ENCODE measurements at regions not wholly inside any gene's neighbourhood (a gene's known extent, or its start where the extent isn't known, plus 50 kb on each side); places are given as distances from the start of the nearest gene placed in this dataset.

DNA sequence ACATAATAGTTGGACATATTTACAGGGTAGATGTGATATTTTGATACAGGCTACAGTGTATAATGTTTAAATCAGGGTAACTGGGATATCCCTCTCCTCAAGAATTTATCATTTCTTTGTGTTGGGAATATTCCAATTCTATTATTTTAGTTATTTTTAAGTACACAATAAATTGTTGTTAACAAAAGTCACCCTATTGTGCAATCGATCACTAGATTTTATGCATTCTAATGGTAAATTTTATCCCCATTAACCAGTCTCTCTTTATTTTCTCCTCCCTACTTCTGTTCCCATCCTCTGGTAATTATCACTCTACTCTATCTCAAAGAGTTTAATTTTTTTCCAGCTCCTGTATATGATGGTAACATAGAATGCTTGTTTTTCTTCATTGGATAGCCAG is 1631.9 kb upstream of the PABPC4L start:
- no peak overlapping the region for H3K4me3 Mint-ChIP-seq
- ATAC-seq (no peak), DNase-seq (no peak)
- peaks cover 0 to 12% (median 3%) of the 10 kb centered on the region in 11 donors for H3K9me3 Mint-ChIP-seq
- H3K36me3 Mint-ChIP-seq: no peaks in the 10 kb centered on the region
- ChIA-PET CTCF (no interaction called here), POLR2A (no interaction called here)
- Histone ChIP-seq H3K27me3 (ENCODE audit: control insufficient read depth in 2 of 2, insufficient read depth in 2 of 2, low read length in 2 of 2) (no peaks in the 10 kb centered on the region), H3K4me1 (ENCODE audit: control insufficient read depth in 2 of 2, insufficient read depth in 2 of 2, low read length in 2 of 2) (no peaks in the 10 kb centered on the region), H3K4me3 (ENCODE audit: low read length) (no peak overlapping the region), H3K27ac (ENCODE audit: low read depth, low read length) (no peak overlapping the region), H3K36me3 (ENCODE audit: control insufficient read depth in 2 of 3, insufficient read depth in 3 of 3, low read length in 3 of 3) (no peaks in the 10 kb centered on the region), H3K9me3 (ENCODE audit: control insufficient read depth in 2 of 3, low read length in 3 of 3) (no peaks in the 10 kb centered on the region)
- no peak overlapping the region for H3K27ac Mint-ChIP-seq
- intact Hi-C loops (cut with micrococcal nuclease): no loop called here
- no peaks in the 10 kb centered on the region for H3K27me3 Mint-ChIP-seq
- H3K4me1 Mint-ChIP-seq: no peaks in the 10 kb centered on the region

DNA sequence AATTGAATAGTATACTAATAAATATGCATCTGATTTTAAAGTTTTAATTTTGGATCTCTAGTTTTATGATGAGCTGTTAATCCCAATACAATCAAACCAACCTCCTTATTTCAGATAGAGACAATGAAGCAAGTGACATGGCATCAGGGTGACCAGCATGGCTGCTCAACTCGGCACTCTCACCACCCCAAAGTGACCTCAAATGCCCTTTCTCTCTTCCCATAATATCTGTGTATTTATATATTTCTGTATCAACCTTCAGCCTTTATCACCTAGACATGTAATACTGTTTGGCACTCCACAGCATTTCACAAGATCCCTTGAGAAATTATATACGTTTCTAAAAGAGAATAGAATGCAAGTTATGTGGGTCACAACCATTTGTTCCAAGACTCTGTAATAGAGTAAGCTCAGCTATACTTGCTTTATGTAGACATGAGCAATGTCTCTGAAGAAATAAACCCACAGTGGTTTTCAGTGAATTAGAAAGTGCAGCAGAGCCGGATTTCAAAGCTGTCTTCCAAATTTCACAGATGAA is 1623.2 kb upstream of the PABPC4L start:
- Mint-ChIP-seq H3K4me3 (no peak overlapping the region), H3K27ac (no peak overlapping the region), H3K27me3 (no peaks in the 10 kb centered on the region), H3K4me1 (no peaks in the 10 kb centered on the region), H3K9me3 (peaks cover 0 to 26% (median 4%) of the 10 kb centered on the region in 11 donors), H3K36me3 (no peaks in the 10 kb centered on the region)
- H3K4me3 ChIP-seq (ENCODE audit: low read length): no peak overlapping the region
- no peaks in the 10 kb centered on the region for H3K27me3 ChIP-seq (ENCODE audit: control insufficient read depth in 2 of 2, insufficient read depth in 2 of 2, low read length in 2 of 2)
- POLR2A ChIA-PET: no interaction called here
- ATAC-seq (no peak), DNase-seq (no peak)
- no peak overlapping the region for H3K27ac ChIP-seq (ENCODE audit: low read depth, low read length)
- CTCF ChIA-PET: no interaction called here
- no peaks in the 10 kb centered on the region for H3K4me1 ChIP-seq (ENCODE audit: control insufficient read depth in 2 of 2, insufficient read depth in 2 of 2, low read length in 2 of 2)
- no peaks in the 10 kb centered on the region for H3K36me3 ChIP-seq (ENCODE audit: control insufficient read depth in 2 of 3, insufficient read depth in 3 of 3, low read length in 3 of 3)
- intact Hi-C loops (cut with micrococcal nuclease): no loop called here
- H3K9me3 ChIP-seq (ENCODE audit: control insufficient read depth in 2 of 3, low read length in 3 of 3): no peaks in the 10 kb centered on the region

DNA sequence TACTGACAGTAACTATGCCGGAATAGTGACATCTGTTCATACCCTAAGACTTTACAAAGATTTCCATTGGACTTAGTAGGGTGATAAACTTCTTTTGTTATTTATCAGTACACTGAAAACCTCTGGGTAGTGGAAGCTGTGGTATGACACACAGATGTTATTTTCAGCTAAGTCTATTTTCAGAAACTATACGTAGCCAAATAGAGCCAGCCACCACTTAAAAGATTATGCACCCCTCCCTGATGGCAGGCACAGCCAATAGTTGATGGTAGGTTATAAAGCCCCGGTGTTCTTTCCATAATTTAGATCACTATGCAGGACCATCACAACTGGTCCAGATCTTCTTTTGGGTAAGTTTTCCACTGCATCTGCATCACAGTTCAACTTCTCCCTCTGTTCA is 1603.2 kb upstream of the PABPC4L start:
- POLR2A ChIA-PET: no interaction called here
- H3K36me3 Mint-ChIP-seq: no peaks in the 10 kb centered on the region
- H3K4me1 Mint-ChIP-seq: no peaks in the 10 kb centered on the region

DNA sequence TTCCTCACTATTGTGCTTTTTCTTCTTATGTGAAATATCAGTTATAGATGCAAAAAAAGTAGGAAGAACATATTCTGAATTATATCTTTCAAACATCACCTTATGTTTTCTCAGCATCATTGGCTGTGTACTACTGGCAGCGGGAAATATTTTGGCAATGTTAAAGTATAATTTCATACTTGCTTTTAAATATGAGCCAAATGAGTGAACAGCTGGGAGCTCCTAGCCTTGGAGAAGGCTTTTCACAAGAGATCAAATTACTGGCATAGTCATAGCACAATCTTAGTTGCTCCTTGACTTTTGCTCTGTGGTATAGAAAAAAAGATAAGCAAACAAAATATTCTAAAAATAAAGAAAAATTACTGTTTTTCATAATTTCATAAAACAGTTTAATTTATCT is 1575.8 kb upstream of the PABPC4L start:
- H3K27ac Mint-ChIP-seq: no peak overlapping the region
- H3K36me3 ChIP-seq (ENCODE audit: control insufficient read depth in 2 of 3, insufficient read depth in 3 of 3, low read length in 3 of 3): no peaks in the 10 kb centered on the region
- no peak overlapping the region for H3K4me3 ChIP-seq (ENCODE audit: low read length)
- no peak overlapping the region for H3K4me3 Mint-ChIP-seq
- H3K27ac ChIP-seq (ENCODE audit: low read depth, low read length): no peak overlapping the region
- H3K9me3 ChIP-seq (ENCODE audit: control insufficient read depth in 2 of 3, low read length in 3 of 3): no peaks in the 10 kb centered on the region
- H3K9me3 Mint-ChIP-seq: peaks cover 0 to 17% (median 4%) of the 10 kb centered on the region in 11 donors
- H3K27me3 Mint-ChIP-seq: no peaks in the 10 kb centered on the region
- no peaks in the 10 kb centered on the region for H3K4me1 Mint-ChIP-seq
- no peaks in the 10 kb centered on the region for H3K36me3 Mint-ChIP-seq
- no peak for ATAC-seq
- POLR2A ChIA-PET: no interaction called here
- H3K27me3 ChIP-seq (ENCODE audit: control insufficient read depth in 2 of 2, insufficient read depth in 2 of 2, low read length in 2 of 2): no peaks in the 10 kb centered on the region
- intact Hi-C loops (cut with micrococcal nuclease): no loop called here
- no peak for DNase-seq
- H3K4me1 ChIP-seq (ENCODE audit: control insufficient read depth in 2 of 2, insufficient read depth in 2 of 2, low read length in 2 of 2): no peaks in the 10 kb centered on the region
- CTCF ChIA-PET: no interaction called here

More for the DNA sequence above, 1603.2 kb upstream of the PABPC4L start:
- H3K9me3 Mint-ChIP-seq: peaks cover 0 to 10% (median 0%) of the 10 kb centered on the region in 11 donors
- no peak overlapping the region for H3K27ac Mint-ChIP-seq
- H3K4me3 Mint-ChIP-seq: no peak overlapping the region
- H3K27ac ChIP-seq (ENCODE audit: low read depth, low read length): no peak overlapping the region
- DNase-seq: no peak
- H3K36me3 ChIP-seq (ENCODE audit: control insufficient read depth in 2 of 3, insufficient read depth in 3 of 3, low read length in 3 of 3): no peaks in the 10 kb centered on the region
- H3K9me3 ChIP-seq (ENCODE audit: control insufficient read depth in 2 of 3, low read length in 3 of 3): no peaks in the 10 kb centered on the region
- no peaks in the 10 kb centered on the region for H3K27me3 Mint-ChIP-seq
- no peak for ATAC-seq
- no peaks in the 10 kb centered on the region for H3K27me3 ChIP-seq (ENCODE audit: control insufficient read depth in 2 of 2, insufficient read depth in 2 of 2, low read length in 2 of 2)
- no peaks in the 10 kb centered on the region for H3K4me1 ChIP-seq (ENCODE audit: control insufficient read depth in 2 of 2, insufficient read depth in 2 of 2, low read length in 2 of 2)
- intact Hi-C loops (cut with micrococcal nuclease): no loop called here
- CTCF ChIA-PET: no interaction called here
- no peak overlapping the region for H3K4me3 ChIP-seq (ENCODE audit: low read length)

DNA sequence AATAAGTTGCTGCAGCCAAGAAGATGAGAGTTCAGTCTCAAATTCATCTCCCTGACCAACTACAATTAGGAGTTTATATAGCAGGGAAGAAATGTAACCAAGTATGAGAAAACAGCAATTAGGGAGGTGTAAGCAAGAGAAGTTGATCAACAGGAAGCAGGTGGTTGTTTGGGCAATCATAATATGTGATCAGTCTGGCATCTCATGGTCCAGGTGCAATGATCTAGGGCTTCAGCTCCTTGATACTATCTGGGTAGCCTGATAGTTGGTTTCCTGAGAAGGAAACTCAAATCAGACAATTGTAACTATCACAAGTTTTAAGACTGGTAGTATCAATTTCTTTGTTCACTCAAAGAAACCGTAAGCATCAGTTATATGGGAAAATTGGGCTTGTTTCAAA is 1574.3 kb upstream of the PABPC4L start:
- H3K27ac Mint-ChIP-seq: no peak overlapping the region
- ChIA-PET CTCF (no interaction called here), POLR2A (no interaction called here)
- Histone ChIP-seq H3K9me3 (ENCODE audit: control insufficient read depth in 2 of 3, low read length in 3 of 3) (no peaks in the 10 kb centered on the region), H3K4me1 (ENCODE audit: control insufficient read depth in 2 of 2, insufficient read depth in 2 of 2, low read length in 2 of 2) (no peaks in the 10 kb centered on the region), H3K4me3 (ENCODE audit: low read length) (no peak overlapping the region), H3K27ac (ENCODE audit: low read depth, low read length) (no peak overlapping the region), H3K36me3 (ENCODE audit: control insufficient read depth in 2 of 3, insufficient read depth in 3 of 3, low read length in 3 of 3) (no peaks in the 10 kb centered on the region), H3K27me3 (ENCODE audit: control insufficient read depth in 2 of 2, insufficient read depth in 2 of 2, low read length in 2 of 2) (no peaks in the 10 kb centered on the region)
- no peak overlapping the region for H3K4me3 Mint-ChIP-seq
- H3K9me3 Mint-ChIP-seq: peaks cover 2 to 18% (median 4%) of the 10 kb centered on the region in 11 donors
- intact Hi-C loops (cut with micrococcal nuclease): no loop called here
- ATAC-seq (no peak), DNase-seq (no peak)
- H3K36me3 Mint-ChIP-seq: no peaks in the 10 kb centered on the region
- H3K27me3 Mint-ChIP-seq: no peaks in the 10 kb centered on the region
- H3K4me1 Mint-ChIP-seq: no peaks in the 10 kb centered on the region

DNA sequence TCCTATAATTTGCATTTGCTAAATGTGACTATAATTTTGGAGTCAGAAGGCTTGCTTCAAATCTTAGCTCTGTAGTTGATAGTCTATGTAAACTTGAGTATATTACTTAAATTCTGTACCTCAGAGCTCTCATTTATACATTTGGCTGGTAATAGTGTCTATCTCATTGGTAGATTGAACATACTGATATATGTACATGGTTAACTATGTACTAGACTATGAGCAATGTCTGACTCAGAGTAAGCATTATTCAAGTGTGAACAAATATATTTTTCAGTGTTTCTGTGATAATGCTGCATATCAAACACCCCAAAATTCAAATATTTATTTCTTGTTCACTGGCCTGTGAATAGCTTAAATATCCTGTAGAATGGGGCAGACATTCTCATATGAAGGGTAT is 1568.9 kb upstream of the PABPC4L start:
- no peaks in the 10 kb centered on the region for H3K9me3 ChIP-seq (ENCODE audit: control insufficient read depth in 2 of 3, low read length in 3 of 3)
- H3K4me3 Mint-ChIP-seq: no peak overlapping the region
- H3K36me3 Mint-ChIP-seq: peaks cover 0 to 4% (median 0%) of the 10 kb centered on the region in 5 donors
- intact Hi-C loops (cut with micrococcal nuclease): no loop called here
- no peaks in the 10 kb centered on the region for H3K27me3 Mint-ChIP-seq
- CTCF ChIA-PET: no interaction called here
- H3K4me1 Mint-ChIP-seq: no peaks in the 10 kb centered on the region
- H3K27ac ChIP-seq (ENCODE audit: low read depth, low read length): no peak overlapping the region
- no peak overlapping the region for H3K4me3 ChIP-seq (ENCODE audit: low read length)
- no peak overlapping the region for H3K27ac Mint-ChIP-seq
- H3K36me3 ChIP-seq (ENCODE audit: control insufficient read depth in 2 of 3, insufficient read depth in 3 of 3, low read length in 3 of 3): no peaks in the 10 kb centered on the region
- ATAC-seq (no peak), DNase-seq (no peak)
- POLR2A ChIA-PET: no interaction called here
- peaks cover 0 to 23% (median 7%) of the 10 kb centered on the region in 11 donors for H3K9me3 Mint-ChIP-seq
- no peaks in the 10 kb centered on the region for H3K4me1 ChIP-seq (ENCODE audit: control insufficient read depth in 2 of 2, insufficient read depth in 2 of 2, low read length in 2 of 2)
- H3K27me3 ChIP-seq (ENCODE audit: control insufficient read depth in 2 of 2, insufficient read depth in 2 of 2, low read length in 2 of 2): no peaks in the 10 kb centered on the region

DNA sequence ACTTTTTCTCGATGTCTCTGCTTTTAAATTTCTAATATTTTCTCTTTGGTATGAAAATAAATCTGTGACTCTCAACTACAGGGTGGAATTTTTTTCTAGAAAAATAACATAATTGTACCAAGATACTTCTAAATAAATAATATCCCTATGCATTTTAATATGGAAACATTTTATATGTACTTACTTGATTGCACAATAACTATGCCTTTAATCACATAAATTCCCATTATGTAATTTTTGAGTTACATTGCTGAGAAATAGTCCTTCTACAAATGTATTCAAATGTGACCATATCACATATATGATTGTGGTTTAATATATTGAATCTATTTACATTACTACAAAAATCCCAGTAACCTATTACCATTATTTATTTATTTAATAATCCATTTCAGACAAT is 1543.3 kb upstream of the PABPC4L start:
- no peaks in the 10 kb centered on the region for H3K9me3 ChIP-seq (ENCODE audit: control insufficient read depth in 2 of 3, low read length in 3 of 3)
- no peaks in the 10 kb centered on the region for H3K4me1 ChIP-seq (ENCODE audit: control insufficient read depth in 2 of 2, insufficient read depth in 2 of 2, low read length in 2 of 2)
- ChIA-PET POLR2A (no interaction called here), CTCF (no interaction called here)
- Mint-ChIP-seq H3K9me3 (peaks cover 0 to 16% (median 5%) of the 10 kb centered on the region in 11 donors), H3K4me1 (no peaks in the 10 kb centered on the region), H3K4me3 (no peak overlapping the region), H3K36me3 (peaks cover 0 to 6% (median 0%) of the 10 kb centered on the region in 5 donors), H3K27me3 (no peaks in the 10 kb centered on the region), H3K27ac (no peak overlapping the region)
- no peaks in the 10 kb centered on the region for H3K27me3 ChIP-seq (ENCODE audit: control insufficient read depth in 2 of 2, insufficient read depth in 2 of 2, low read length in 2 of 2)
- DNase-seq (no peak), ATAC-seq (no peak)
- no peaks in the 10 kb centered on the region for H3K36me3 ChIP-seq (ENCODE audit: control insufficient read depth in 2 of 3, insufficient read depth in 3 of 3, low read length in 3 of 3)
- H3K4me3 ChIP-seq (ENCODE audit: low read length): no peak overlapping the region
- no peak overlapping the region for H3K27ac ChIP-seq (ENCODE audit: low read depth, low read length)
- intact Hi-C loops (cut with micrococcal nuclease): no loop called here

Measured in naive thymus-derived CD4-positive, alpha-beta T cell (primary cell).